GM18907 (cell line): ENCODE measurements at regions not wholly inside any gene's neighbourhood (a gene's known extent, or its start where the extent isn't known, plus 50 kb on each side); places are given as distances from the start of the nearest gene placed in this dataset.

Experiments used
- ATAC-seq: cut with Tn5 transposase; IDR thresholded peaks from one replicate; pipeline ENCODE4 v1.9.1; 2021; ENCODE audit warnings: mild to moderate bottlenecking, moderate library complexity; ENCODE audit not compliant: unreplicated experiment

DNA sequence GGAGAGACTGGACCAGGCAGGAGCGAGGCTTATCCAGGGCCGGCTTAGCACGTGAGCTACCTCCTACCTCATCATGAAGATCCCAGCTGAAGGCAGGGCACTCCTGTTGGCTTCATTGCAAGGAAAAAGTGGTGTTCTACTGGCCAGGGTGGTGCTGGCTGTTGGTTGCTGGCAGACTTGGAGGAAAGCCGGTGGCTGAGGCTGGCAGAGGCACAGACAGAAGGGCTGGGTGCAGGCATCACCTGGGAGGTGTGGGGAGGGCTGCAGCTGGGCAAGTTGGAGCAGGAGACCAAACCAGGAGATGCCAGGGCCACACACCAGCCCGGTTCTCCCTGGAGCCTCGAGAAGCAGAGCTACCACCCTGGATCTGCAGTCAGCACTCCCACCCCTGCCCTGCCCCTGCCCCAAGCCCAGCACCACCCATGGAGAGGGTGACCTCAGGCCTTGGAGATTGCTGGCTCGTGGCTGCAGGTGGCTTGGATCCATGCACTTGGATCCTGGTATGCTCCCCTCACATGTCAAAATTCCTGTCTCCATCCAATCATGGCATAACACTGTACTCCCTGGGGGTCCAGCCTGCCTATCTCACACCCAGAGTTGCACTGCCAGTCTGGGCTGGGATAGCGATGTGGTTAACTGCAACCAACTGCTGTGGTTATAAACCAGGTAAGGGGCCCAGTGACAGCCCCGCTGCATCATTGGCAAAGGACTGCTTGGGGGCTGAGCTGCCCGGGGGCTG is 49.7 kb downstream of the GLI2 start:
- ATAC-seq: no peak

- ATAC-seq: no peak
These were observed 50.6 kb downstream of the GLI2 start for GRCh38 chr2:120786038-120786960.

GRCh38 chr2:120787111-120787821 is 51.6 kb downstream of the GLI2 start:
- no peak for ATAC-seq

DNA sequence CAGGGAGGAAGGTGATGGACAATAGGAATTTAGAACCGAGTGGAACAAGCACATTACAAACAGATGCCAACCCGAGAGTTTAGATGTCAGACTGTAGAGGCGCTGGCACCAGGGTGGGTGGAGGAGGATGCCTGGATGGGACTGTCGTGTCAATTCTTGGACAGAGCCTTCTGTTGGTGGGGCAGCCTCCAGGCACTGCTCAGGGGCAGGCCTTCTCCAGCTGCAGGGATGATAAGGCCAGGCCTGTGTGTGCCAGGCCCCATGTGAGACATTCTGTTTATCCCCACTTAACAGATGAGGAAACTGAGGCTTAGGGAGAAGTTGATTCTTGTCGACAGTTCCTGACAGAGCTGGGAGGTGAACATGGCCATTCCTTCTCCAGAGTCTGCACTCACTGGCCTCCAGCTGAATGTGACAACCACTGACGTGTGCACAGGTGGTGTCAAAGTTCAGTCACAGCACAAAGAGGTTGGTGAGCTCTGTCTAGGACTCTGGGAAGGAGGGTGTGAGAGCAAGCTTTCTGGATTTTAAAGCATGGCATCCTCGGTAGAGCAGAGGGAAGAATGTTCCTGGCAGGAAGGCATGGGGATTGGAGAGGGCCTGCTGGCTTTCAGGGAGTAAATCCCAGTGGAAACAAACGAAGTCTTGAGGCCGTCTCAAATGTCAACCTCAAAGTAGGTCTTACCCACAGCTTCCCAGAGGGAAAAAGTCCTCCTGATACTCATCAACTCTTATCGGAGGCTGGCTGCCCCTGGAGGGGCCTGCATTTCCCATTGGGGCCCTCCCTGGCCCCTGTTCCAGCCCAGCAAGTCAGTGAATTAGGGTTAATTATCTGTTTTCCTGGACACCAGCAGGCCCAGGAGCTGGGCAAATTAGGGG is 52.4 kb downstream of the GLI2 start:
- ATAC-seq: no peak

GRCh38 chr2:120791243-120791961 is 55.7 kb downstream of the GLI2 start:
- ATAC-seq: no peak

DNA sequence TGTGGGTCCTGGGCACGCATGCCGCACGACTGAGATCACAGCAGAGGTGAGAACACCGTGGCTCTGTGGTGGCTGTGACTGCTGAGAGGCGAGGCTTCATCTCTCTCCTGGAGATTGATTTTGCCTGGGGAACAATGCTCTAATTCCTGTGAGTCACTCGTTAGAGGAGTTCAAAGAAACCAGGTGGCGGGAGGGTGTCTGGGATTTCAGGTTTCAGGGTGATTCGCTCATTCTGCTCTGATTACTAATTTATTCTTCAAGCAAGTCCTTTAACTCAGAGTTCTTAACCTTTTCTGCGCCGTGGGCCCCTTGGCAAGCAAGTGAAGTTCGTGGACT is 56.3 kb downstream of the GLI2 start:
- ATAC-seq: no peak

- no peak for ATAC-seq
These were observed 58.2 kb downstream of the GLI2 start for GRCh38 chr2:120793682-120794403.

DNA sequence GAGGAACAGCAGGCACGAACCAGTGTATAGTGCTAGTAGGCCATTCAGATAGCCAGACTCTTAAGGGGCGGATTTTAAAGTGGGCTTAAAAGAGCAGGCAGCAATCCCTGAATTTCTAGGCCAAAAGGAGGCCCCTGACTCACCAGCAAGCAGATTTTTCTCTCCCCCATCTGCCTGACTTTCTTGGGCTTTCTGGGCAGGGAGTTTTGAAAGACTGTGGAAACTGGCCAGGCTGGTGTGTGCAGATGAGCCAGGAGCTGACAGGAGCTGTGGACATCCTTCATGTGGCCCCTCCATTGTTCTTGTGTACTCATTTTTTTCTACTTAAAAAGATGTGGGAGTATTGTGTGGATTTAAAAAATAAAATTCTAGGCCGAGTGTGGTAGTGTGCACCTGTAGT is 59.0 kb downstream of the GLI2 start:
- no peak for ATAC-seq

DNA sequence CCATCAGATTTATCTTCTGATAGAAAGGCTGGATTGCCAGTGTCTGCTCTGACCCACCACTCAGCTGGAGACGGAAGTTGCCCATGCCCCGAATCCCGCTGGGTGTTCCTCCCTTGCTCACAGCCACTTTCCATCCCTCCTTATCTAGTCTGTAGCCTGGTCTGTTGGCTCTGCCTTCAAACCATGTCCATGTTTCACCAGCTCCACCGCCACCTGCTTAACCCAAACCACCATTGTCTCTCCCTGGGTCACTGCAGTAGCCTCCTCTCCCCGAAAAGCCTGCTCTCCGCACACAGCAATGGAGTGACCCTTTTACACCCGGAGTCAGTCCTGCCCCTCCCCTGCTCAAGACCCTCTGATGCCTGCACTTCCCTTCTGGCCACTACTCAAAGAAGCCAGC is 60.4 kb downstream of the GLI2 start:
- ATAC-seq: no peak

DNA sequence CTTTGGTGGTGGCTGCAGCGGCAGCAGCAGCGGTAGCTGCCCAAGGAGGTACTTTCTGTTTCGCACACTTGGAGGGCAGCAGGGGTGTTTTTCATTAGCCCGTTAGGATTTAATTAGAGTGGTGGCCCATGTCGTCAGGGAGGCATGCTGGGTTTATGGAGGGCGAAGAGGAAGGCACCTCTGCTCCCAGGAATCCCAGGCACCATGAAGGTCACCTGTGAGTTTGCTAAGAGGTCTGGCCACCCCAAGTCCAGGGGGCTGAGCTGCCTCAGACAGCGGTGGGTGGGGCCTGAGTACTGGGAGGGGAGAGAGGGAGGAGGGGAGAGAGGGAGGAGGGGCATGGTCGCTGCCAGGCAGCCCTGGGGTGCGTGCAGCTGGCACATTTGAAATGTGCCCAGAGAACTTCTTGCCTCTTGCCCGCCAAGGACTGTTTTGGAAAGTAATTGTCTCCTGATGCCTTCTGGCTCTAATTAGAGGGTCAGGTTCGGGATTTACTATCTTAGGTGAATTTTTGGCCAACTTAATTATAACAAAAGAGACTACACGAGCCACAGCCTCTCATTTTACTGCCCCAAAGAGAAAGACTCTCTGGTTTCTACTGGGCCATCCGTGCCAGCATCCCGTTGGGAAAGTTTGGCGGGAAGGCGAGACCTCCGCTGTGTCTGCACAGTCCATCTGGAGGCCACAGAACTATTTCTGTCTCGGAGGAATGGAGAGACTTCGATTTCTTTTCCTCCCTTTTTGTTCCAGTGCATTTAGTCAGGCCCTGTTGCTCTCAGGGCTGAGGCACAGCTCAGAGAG is 62.0 kb downstream of the GLI2 start:
- no peak for ATAC-seq

- ATAC-seq: no peak
These were observed 63.0 kb downstream of the GLI2 start for GRCh38 chr2:120798567-120799247.

DNA sequence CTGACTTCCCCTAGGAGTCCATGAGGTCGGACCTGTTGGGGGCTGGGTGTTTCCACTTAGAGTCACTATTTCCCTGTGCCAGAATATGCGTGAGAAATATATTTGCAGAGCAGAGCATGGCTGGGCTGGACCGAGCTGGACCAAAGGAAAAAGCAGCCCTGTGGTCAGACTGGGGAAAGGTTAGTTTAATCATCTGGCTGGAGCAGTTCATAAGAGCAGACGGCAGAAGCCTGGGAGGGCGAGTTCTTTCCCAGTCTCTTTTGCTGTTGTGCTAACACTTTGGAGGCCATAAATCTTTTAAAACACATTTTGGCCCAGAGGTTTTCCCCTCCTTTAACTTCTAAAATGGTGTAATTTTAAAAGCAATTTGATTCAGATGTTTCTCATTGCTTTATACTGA is 66.5 kb downstream of the GLI2 start:
- no peak for ATAC-seq

DNA sequence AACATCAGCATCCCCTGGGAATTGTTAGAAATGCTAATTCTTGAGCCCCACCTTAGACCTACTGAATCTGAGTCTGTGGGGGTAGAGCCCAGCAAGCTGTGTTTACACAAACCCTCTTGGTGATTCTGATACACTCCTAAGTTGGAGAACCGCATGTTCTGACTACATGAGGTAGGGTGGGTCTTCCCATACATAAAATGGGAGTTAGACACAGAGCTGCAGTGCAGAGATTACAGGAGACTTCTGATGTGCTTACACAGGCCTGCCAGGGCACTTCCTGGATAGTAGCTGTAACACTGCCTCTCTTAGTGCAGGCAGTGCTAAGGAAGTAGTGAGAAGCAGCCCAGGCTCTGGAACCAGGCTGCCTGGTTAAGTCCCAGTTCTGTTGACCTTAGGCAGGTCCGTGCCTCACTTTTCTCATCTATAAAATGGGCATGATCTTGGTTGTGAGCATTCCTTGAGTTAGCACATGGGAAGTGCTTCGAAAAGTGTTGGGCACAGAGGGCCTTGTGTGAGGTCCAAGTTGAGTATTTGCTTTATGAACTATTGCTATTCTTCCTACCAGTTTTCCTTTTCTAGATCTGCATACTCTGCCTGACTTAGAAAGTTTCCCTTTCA is 67.3 kb downstream of the GLI2 start:
- ATAC-seq: no peak

DNA sequence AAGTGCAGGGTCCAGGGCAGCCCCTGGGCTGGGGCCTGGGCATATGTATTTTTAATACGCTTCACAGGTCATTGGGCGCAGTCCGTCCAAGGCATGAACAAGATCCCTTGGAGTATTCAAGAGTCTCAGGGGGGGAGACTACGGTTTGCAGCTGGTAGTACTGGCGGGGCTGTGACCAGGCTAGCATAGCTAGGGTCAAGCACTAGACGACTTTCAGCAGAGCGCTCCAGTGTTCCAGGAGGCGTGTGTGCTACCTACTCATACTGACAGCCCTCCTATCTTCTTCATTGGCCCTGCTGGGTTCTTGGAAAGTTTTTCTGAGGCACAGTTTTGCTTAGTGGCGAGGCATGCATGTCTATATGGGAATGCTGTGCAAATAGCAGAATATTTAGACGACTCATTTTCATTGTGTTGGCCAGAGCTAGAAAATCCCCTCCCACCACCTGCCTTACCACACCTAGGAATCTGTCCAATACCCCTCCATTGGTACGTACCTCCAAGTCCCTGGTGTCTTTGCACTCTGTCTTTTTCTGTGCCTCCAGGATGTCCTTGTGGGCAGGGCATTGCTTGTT is 68.2 kb downstream of the GLI2 start:
- ATAC-seq: no peak

- ATAC-seq: no peak
These were observed 68.8 kb downstream of the GLI2 start for GRCh38 chr2:120804459-120804858.

GRCh38 chr2:120805011-120805410 is 69.3 kb downstream of the GLI2 start:
- ATAC-seq: no peak

DNA sequence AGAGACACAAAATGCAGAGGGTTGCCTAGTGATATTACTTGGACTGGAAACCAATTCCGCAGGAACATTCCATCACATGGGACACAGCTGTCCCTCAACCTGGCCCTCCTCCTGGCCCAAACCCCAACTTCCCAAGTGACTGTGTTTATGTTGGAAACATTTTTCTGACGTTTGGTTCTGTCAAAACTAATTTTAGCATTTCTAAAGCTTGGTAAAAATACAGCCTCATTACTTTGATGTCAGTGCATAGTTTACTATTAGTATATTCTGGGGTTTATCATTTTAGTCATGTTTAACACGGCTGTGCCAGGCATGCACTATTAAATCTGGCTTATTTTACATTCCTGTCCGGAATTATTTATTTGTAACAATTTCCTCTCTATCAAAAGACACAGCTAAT is 69.9 kb downstream of the GLI2 start:
- ATAC-seq: no peak
